ENCODE measurements at regions not wholly inside any gene's neighbourhood (a gene's known extent, or its start where the extent isn't known, plus 50 kb on each side); places are given as distances from the start of the nearest gene placed in this dataset.
"Not testable (repeated sequence)": the region's sequence is repeated elsewhere in the genome, so short reads cannot be mapped to it uniquely, and the experiment has no call there.

GRCh38 chr4:134677209-134677814 lies 475.7 kb upstream of the PABPC4L start:
- H3K4me1 ChIP-seq (ENCODE audit: insufficient read depth, low read length), result peaks cover 7% of the 10 kb centered on the region; the same call in 1 of the 2 replicates
- no peaks in the 10 kb centered on the region for H3K9me3 ChIP-seq (ENCODE audit: control insufficient read depth, insufficient read depth, low read length)
- no peak overlapping the region for H3K9ac ChIP-seq (ENCODE audit: low read depth, low read length)
- H3K36me3 ChIP-seq (ENCODE audit: insufficient read depth, low read length), result no peaks in the 10 kb centered on the region

GRCh38 chr4:134668237-134668636 lies 466.6 kb upstream of the PABPC4L start:
- Histone ChIP-seq H3K9me3 (ENCODE audit: control insufficient read depth, insufficient read depth, low read length) (peaks cover 7% of the 10 kb centered on the region), H3K4me1 (ENCODE audit: insufficient read depth, low read length) (no peaks in the 10 kb centered on the region), H3K9ac (ENCODE audit: low read depth, low read length) (no peak overlapping the region), H3K36me3 (ENCODE audit: insufficient read depth, low read length) (no peaks in the 10 kb centered on the region)

- Histone ChIP-seq H3K9me3 (ENCODE audit: control insufficient read depth, insufficient read depth, low read length) (peaks cover 7% of the 10 kb centered on the region), H3K36me3 (ENCODE audit: insufficient read depth, low read length) (no peaks in the 10 kb centered on the region), H3K4me1 (ENCODE audit: insufficient read depth, low read length) (no peaks in the 10 kb centered on the region), H3K9ac (ENCODE audit: low read depth, low read length) (no peak overlapping the region)
Observed at GRCh38 chr4:134666640-134667039, 465.1 kb upstream of the PABPC4L start.

- Histone ChIP-seq H3K9me3 (ENCODE audit: control insufficient read depth, insufficient read depth, low read length) (peaks cover 7% of the 10 kb centered on the region), H3K36me3 (ENCODE audit: insufficient read depth, low read length) (no peaks in the 10 kb centered on the region), H3K9ac (ENCODE audit: low read depth, low read length) (no peak overlapping the region), H3K4me1 (ENCODE audit: insufficient read depth, low read length) (no peaks in the 10 kb centered on the region)
Observed at GRCh38 chr4:134665429-134665828, 463.8 kb upstream of the PABPC4L start.

- no peaks in the 10 kb centered on the region for H3K4me1 ChIP-seq (ENCODE audit: insufficient read depth, low read length)
- peaks cover 7% of the 10 kb centered on the region for H3K9me3 ChIP-seq (ENCODE audit: control insufficient read depth, insufficient read depth, low read length)
- no peak overlapping the region for H3K9ac ChIP-seq (ENCODE audit: low read depth, low read length)
- no peaks in the 10 kb centered on the region for H3K36me3 ChIP-seq (ENCODE audit: insufficient read depth, low read length)
Observed at GRCh38 chr4:134663742-134664141, 462.2 kb upstream of the PABPC4L start.

- Histone ChIP-seq H3K36me3 (ENCODE audit: insufficient read depth, low read length) (no peaks in the 10 kb centered on the region), H3K4me1 (ENCODE audit: insufficient read depth, low read length) (no peaks in the 10 kb centered on the region), H3K9me3 (ENCODE audit: control insufficient read depth, insufficient read depth, low read length) (no peaks in the 10 kb centered on the region), H3K9ac (ENCODE audit: low read depth, low read length) (no peak overlapping the region)
Observed at GRCh38 chr4:134650461-134650860, 448.9 kb upstream of the PABPC4L start.

GRCh38 chr4:134645778-134646177 lies 444.2 kb upstream of the PABPC4L start:
- no peaks in the 10 kb centered on the region for H3K4me1 ChIP-seq (ENCODE audit: insufficient read depth, low read length)
- H3K9me3 ChIP-seq (ENCODE audit: control insufficient read depth, insufficient read depth, low read length), result no peaks in the 10 kb centered on the region
- no peak overlapping the region for H3K9ac ChIP-seq (ENCODE audit: low read depth, low read length)
- no peaks in the 10 kb centered on the region for H3K36me3 ChIP-seq (ENCODE audit: insufficient read depth, low read length)

- Histone ChIP-seq H3K36me3 (ENCODE audit: insufficient read depth, low read length) (no peaks in the 10 kb centered on the region), H3K4me1 (ENCODE audit: insufficient read depth, low read length) (peaks cover 8% of the 10 kb centered on the region), H3K9me3 (ENCODE audit: control insufficient read depth, insufficient read depth, low read length) (no peaks in the 10 kb centered on the region), H3K9ac (ENCODE audit: low read depth, low read length) (no peak overlapping the region)
Observed at GRCh38 chr4:134636338-134637051, 434.9 kb upstream of the PABPC4L start.

- H3K36me3 ChIP-seq (ENCODE audit: insufficient read depth, low read length), result no peaks in the 10 kb centered on the region
- H3K4me1 ChIP-seq (ENCODE audit: insufficient read depth, low read length), result peaks cover 8% of the 10 kb centered on the region
- no peaks in the 10 kb centered on the region for H3K9me3 ChIP-seq (ENCODE audit: control insufficient read depth, insufficient read depth, low read length)
- no peak overlapping the region for H3K9ac ChIP-seq (ENCODE audit: low read depth, low read length)
Observed at GRCh38 chr4:134634301-134634700, 432.7 kb upstream of the PABPC4L start.

- Histone ChIP-seq H3K9me3 (ENCODE audit: control insufficient read depth, insufficient read depth, low read length) (no peaks in the 10 kb centered on the region), H3K9ac (ENCODE audit: low read depth, low read length) (no peak overlapping the region), H3K4me1 (ENCODE audit: insufficient read depth, low read length) (peaks cover 19% of the 10 kb centered on the region), H3K36me3 (ENCODE audit: insufficient read depth, low read length) (no peaks in the 10 kb centered on the region)
Observed at GRCh38 chr4:134632056-134632455, 430.5 kb upstream of the PABPC4L start.

- Histone ChIP-seq H3K9ac (ENCODE audit: low read depth, low read length) (no peak overlapping the region), H3K4me1 (ENCODE audit: insufficient read depth, low read length) (peaks cover 42% of the 10 kb centered on the region), H3K9me3 (ENCODE audit: control insufficient read depth, insufficient read depth, low read length) (no peaks in the 10 kb centered on the region), H3K36me3 (ENCODE audit: insufficient read depth, low read length) (no peaks in the 10 kb centered on the region)
Observed at GRCh38 chr4:134628066-134628465, 426.5 kb upstream of the PABPC4L start.

GRCh38 chr4:134627366-134627765 lies 425.8 kb upstream of the PABPC4L start:
- Histone ChIP-seq H3K4me1 (ENCODE audit: insufficient read depth, low read length) (peaks cover 48% of the 10 kb centered on the region), H3K9ac (ENCODE audit: low read depth, low read length) (peak overlapping the region; percentile 19; the same call in 1 of the 2 replicates), H3K36me3 (ENCODE audit: insufficient read depth, low read length) (no peaks in the 10 kb centered on the region), H3K9me3 (ENCODE audit: control insufficient read depth, insufficient read depth, low read length) (no peaks in the 10 kb centered on the region)

- H3K9me3 ChIP-seq (ENCODE audit: control insufficient read depth, insufficient read depth, low read length), result no peaks in the 10 kb centered on the region
- H3K4me1 ChIP-seq (ENCODE audit: insufficient read depth, low read length), result peaks cover 48% of the 10 kb centered on the region
- no peaks in the 10 kb centered on the region for H3K36me3 ChIP-seq (ENCODE audit: insufficient read depth, low read length)
- H3K9ac ChIP-seq (ENCODE audit: low read depth, low read length), result no peak overlapping the region
Observed at GRCh38 chr4:134624365-134624764, 422.8 kb upstream of the PABPC4L start.

- peaks cover 45% of the 10 kb centered on the region for H3K4me1 ChIP-seq (ENCODE audit: insufficient read depth, low read length)
- not testable (repeated sequence) for H3K36me3 ChIP-seq (ENCODE audit: insufficient read depth, low read length); H3K9me3 ChIP-seq (ENCODE audit: control insufficient read depth, insufficient read depth, low read length); H3K9ac ChIP-seq (ENCODE audit: low read depth, low read length)
Observed at GRCh38 chr4:134622626-134623575, 421.3 kb upstream of the PABPC4L start.
